Fibroblast of skin of scalp (primary cell): ENCODE measurements at regions not wholly inside any gene's neighbourhood (a gene's known extent, or its start where the extent isn't known, plus 50 kb on each side); places are given as distances from the start of the nearest gene placed in this dataset.
"Not testable (repeated sequence)": the region's sequence is repeated elsewhere in the genome, so short reads cannot be mapped to it uniquely, and the experiment has no call there.

ENCODE experiments used
- DNase-seq: peaks from one replicate; pipeline ENCODE4 v3.0.0-alpha.2; 2013

DNA sequence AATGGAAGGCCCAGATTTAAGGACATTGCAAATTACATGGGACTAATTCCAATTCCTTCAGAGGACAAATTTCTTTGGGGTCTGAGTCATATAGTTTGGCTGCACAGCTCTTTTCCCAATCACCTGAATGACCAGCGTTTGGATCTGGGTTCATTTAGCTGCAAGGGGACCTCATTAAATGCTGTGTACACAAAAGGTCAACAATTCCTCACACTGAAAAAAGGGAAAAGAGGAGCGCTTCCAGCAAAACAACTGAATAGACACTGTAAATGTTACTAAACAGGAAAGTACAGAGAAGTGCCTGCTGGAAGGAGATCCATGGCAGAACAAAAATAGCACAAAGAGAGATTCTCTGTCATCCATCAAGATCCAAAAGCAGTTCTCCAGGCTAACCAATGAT, 356.0 kb upstream of the LMCD1 start:
- DNase-seq, result no peak

DNA sequence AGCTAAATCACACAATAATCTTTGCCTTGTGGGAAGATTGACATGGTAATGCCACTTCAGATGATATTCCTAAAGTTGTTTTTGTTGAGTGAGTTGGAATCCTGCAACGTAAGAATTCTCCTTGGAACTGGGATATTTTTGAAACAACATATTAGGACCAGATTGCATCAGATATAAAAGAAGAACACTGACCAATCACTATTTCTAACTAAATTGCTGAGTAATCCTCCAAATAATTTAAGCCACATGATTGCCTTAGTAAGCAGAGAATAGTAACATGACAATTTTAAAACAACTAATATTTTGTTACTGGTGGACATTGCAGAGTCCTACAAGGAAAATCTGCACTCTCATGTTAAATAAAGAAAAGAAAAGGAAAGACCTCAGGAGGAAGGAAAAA, 353.9 kb upstream of the LMCD1 start:
- DNase-seq, result peak; percentile 89

DNA sequence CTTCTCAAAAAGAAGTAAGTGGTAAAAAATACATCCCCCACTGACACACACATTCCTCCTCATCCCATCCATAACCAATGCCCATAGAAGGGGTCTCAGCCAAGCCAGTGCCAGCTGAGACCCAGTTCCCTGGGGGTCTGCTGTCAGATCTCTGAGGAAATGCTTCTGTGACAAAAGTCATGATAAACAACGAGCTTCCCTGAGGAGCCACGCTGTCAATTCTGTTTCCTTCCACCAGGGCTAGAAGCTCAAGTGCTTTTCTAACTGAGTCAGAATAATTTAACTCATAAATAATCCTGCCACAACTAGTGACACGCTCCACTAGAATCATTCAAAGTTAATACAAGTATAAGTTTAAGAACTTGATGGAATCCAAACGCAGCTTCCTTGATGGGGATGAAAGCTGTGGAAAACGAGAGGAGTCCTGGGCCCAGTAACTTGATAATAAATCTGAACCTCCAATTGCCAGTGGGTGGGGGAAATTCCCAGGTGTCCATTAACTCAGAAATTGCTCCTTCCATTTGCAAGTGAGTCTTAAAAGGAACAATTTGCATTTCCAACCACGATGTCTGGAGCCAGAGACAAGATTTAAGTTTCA, 348.7 kb upstream of the LMCD1 start:
- peak; percentile 44 for DNase-seq

DNA sequence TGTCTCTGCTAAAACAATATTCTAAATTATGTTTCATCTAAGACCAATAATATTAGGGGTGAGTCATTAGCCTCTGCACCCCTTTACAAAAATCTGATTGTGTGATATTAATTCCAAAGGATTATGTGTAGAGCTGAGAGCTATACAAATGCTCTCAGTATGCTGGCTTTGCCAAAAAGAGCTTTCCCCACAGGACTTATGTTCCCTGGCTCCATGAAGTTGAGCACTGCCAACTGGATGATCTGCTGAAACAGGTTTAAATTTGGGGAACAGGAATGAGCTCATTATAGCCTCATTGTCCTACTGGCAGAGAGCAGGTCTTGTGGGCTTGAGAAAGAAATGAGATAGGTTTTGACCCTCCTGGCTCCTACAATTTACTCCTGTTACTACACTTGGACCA, 347.8 kb upstream of the LMCD1 start:
- no peak for DNase-seq

DNA sequence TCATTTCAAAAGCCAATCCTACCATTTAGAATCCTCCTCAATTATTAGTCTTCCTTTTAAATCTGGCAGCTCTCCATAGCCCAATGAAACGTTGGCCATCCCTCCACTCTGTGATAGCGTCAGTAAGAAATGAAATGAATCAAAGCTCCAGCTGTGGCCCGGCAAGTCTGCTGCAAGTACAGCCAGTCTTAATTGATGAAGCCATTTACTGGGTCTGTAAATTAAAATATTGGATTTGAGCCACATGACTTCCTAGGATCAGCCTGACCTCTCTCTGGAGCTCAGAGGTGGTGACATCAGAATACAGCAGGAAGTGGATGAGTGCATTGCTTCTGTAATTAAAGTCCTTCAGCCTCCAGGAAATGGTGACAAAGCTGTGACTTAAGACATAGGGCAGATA, 347.0 kb upstream of the LMCD1 start:
- DNase-seq, result no peak

DNA sequence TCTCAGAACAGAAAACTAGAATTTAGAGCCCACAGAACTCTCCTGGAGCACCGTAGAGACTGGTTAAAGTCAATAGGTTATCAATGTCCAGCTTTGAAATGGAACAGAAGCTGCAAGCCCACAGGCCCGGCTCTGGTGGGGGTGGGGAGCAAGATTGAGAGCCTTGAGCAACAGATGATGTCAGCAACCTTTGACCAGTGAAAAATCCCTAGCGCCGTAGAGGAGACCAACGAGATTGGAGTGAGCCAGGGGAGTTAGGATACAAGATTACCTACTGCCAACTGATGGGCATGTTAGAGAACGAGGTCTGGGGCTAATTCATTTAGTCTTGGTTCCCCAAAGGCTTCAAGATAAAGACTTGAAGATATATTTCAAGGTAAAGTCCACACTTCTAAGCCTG, 345.5 kb upstream of the LMCD1 start:
- no peak for DNase-seq

DNA sequence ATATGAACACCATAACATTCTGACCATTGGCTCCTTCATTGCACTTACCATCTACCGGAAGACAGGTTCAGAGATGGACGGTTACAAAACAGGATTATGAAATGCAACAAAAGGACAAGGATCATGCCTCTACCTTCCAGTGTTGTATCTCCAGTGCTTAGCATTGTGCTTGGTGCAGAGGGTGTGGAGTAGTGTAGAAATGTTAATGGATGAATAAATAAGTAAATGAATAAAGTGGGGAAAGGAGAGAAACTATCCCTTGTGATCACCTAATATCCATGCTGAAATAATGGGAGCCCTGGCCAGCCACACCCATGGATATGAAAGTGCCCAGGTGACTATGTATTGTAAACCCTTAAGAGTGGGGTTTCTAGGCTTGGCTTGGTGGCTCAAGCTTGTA, 344.8 kb upstream of the LMCD1 start:
- DNase-seq, result no peak

DNA sequence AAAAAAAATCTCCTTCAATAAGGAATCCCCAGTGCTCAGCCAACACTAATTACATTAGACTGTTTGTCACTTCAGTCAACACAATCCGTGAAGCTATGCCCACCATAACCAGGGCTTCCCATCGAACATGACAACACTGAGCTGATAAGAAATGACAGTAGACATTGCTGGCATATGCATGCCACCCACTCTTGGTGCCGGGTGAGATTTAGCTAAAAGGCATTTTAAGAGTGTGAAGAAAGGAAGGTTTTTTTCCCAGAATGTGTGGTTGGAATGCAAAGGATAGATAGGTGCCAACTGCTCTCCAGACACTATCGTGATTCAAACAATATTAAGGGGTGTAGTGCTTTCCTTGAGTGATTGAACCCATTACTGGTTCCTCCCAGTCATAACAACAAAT, 344.0 kb upstream of the LMCD1 start:
- no peak for DNase-seq

DNA sequence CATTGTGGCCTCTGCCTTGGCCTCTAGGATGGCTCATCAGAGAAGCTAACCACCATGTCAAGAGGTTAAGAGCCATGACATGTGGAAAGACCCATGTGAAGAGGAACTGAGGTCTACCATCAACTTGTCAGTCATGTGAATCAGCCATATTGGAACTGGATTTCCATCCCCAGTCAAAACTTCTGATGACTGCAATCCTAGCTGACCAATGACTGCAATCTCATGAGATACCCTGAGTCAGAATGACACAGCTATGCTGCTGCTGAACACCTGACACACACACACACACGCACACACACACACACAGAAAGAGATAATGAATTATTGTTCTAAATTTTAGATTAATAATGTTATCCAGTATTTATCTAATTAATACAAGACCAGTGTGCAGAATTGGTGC, 337.5 kb upstream of the LMCD1 start:
- DNase-seq, result no peak

DNA sequence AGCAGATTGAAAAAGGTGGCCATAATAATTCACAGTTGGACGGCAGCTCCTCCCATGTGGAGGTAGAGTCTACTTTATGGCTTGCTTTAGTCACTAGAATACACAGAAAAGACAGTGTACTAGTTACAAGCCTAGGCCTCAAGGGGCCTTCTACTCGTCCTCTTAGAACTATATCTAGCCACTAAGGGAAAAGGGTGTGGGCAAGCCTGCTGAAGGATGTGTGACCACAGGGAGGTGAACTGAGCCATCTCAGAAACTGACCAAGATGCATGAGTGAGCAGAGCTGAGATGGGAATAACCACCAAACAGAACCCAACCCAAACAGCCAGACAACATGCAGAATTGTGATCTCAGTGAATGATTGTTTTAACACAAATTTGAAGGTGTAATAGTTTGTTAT, 335.6 kb upstream of the LMCD1 start:
- DNase-seq, result no peak

DNA sequence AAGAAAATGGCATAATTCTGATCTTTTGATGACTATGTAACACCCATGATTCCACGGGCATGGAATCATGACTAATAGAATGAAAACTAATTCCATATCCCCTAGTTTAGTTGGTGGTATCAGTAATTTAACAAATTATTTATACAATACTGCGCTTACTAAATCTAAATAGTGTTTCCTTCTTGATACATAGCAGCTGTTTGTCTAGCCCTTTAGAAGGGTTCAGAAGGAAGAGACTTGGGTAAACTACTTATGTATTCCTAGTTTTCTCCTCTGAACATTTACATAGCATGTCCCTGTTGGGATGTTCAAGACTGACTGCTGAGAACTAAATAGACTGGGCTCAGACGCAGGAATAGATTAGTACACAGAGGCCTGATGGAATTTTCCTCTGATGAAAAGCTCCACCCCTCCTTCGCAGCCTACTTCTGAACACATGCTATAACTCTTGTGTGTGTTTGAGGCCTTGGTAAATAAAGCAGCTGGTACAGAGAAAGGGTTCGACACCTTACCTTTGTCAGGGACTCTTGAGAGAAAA, 330.6 kb upstream of the LMCD1 start:
- DNase-seq, result no peak

DNA sequence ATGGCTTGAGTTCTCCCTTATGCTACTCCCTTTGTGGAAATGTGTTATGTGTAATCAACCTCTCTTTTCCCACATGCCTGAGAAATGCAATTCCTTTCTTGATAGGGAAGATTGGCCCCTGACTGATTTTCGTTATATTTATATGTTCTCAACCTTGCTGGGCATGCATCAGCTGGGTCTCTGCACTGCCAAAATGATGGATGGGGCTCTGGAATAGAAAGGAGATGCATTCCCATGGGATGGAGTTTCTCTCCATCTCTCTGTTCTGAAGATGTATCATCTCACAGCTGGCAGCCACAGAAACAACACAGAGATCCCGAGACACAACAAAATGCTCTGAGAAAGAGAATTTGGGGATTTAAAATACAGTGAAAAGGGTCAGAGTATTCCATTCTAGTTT, 327.7 kb upstream of the LMCD1 start:
- DNase-seq, result no peak

DNA sequence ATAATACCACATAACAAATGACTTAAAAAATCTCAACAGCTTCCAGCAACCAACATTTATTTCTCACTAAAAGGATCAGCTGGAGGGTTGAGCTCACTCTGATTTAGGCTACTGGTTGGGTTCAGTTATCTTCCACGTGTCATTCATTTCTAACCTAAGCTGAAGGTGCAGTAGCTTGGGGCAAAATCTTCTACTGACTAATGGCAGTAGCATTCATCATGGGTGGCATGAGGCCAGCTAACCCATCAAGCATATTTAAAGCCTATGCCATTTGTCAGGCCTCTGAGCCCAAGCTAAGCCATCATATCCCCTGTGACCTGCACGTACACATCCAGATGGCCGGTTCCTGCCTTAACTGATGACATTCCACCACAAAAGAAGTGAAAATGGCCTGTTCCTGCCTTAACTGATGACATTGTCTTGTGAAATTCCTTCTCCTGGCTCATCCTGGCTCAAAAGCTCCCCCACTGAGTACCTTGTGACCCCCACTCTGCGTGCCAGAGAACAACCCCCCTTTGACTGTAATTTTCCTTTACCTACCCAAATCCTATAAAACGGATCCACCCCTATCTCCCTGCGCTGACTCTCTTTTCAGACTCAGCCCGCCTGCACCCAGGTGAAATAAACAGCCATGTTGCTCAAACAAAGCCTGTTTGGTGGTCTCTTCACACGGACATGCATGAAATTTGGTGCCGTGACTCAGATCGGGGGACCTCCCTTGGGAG, 324.7 kb upstream of the LMCD1 start:
- DNase-seq, result peak; percentile 13

DNA sequence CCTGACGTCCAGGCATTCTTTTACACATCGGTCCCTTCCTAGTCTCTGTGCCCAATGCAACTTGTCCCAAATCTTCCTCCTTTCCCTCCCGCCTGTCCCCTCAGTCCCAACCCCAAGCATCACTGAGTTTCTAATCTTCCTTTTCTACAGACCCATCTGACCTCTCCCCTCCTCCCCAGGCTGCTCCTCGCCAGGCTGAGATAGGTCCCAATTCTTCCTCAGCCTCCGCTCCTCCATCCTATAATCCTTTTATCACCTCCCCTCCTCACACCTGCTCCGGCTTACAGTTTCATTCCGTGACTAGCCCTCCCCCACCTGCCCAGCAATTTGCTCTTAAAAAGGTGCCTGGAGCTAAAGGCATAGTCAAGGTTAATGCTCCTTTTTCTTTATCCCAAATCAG, 323.1 kb upstream of the LMCD1 start:
- DNase-seq, result not testable (repeated sequence)

DNA sequence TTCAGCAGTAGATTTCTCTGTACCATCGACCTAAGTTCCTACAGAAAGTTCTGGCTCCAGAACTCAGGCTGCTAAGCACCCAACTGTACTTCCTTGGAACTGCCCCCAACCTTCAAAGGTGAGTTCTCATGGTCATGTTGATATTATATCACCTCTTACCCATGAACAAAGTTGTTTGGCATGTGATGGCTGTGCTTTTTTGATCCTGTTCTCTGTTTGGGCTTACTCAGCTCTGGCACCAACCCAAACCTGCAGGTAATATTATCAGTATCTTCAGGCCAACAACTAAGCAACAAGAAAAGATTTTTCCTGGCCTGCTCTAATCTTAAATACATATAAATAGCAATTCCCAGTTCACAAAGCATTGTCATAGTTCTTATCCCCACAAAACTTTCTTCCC, 318.7 kb upstream of the LMCD1 start:
- DNase-seq, result no peak

DNA sequence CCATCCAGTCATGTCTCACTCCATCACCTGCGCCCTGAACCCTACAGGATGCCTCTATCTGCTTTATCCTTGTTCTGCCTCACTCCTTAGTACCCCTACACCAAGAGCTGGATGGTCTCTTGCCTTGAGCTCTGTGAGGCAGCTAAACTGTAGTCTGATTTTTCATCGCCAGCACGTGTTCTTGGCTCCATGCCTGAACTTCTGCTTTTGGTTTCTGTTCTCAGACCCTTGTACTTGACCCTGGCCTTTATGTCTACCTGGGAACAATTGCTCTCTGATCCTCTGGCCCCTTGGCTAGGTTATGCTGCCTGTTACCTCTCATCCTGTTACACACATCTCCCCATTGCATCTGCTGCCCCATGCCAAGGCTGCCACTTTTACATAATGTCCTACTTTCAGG, 318.0 kb upstream of the LMCD1 start:
- no peak for DNase-seq

DNA sequence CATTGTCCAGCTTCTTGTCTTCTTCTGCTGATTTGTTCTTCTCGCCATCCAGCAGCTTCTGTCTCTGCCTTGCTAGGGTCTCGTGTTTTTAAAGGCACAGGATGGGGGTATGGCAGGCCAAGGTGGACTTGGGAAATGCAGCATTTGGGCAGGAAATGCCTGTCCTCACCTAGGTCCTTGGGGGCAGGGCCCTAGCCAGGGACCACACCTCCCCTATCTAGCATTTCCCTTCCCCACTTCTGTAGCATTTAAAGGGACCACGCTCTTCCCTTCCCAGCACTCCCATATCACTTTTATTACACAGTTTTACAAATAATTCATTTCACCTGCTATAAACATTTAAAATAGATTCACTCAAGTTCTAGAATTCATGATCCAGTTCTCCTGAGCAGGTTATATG, 315.4 kb upstream of the LMCD1 start:
- DNase-seq, result no peak

DNA sequence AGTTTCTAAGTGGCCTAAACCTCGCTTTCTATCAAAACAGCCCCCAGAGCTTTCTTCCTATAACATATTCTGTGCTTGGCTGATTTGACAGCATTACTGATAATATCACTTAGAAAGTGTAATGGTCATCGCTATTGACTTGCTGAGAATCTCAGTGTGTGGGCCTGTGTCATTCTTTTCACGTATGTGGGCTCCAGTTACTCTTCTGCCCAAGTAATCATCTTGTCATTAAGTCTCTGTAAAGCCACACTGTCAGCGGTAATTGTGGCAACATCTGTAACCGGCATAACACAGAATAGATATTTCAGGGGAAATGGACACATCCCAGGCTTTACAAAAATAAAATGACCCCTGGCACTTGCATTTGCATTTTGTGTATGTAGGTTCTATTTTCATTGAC, 313.6 kb upstream of the LMCD1 start:
- no peak for DNase-seq

DNA sequence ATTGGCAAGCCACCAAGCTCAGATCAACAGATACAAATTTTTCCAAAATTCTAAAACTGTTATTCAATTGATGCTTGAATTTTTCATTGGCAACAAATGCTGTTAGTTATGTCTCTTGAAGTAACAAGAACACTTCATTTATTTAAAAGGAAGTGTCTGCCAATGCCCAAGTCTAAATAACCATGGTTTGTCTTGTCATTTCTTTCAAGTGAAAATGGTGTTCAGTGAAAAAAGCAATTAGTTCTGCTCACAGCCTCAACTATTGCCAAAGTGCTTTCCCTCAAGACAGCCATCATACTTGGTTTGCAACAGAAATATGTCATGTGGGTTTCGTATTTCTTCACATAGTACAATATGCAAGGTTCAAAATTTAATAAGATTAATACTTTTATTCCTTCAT, 312.6 kb upstream of the LMCD1 start:
- no peak for DNase-seq

DNA sequence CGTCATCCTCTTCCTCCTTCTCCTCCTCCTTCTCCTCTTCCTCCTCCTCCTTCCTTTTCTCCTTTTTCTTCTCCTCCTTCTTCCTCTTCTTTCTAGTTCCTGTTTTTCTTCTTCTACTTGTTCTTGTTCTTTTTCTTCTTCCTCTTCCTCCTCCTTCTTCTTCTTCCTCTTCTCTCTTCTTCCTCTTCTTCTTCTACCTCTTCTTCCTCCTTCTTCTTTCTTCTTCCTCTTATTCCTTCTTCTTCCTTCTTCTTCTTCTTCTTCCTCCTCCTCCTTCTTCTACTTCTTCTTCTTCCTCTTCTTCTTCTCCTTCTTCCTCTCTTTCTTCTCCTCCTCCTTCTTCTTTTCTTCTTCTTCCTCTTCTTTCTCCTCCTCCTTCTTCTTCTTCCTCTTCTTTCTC, 310.2 kb upstream of the LMCD1 start:
- DNase-seq, result no peak

DNA sequence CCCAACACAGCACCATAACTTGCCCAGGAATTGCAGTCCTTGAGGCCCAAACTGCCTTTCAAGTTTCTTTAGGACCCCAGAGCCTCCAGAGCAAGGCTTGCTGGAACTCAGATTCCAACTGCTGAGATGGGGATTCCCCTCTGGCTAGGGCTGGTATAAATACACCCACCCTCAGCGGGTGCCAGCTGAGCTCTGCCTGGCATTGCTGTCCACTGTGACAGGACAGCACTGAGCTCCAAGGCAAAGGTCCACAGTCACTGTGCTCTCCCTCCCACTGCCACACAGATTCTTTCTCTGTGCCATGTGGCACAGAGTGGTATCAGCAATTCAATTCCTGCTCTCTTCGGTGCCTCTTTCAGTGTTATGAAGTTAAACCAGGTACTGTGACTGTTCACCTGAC, 304.2 kb upstream of the LMCD1 start:
- DNase-seq, result no peak

DNA sequence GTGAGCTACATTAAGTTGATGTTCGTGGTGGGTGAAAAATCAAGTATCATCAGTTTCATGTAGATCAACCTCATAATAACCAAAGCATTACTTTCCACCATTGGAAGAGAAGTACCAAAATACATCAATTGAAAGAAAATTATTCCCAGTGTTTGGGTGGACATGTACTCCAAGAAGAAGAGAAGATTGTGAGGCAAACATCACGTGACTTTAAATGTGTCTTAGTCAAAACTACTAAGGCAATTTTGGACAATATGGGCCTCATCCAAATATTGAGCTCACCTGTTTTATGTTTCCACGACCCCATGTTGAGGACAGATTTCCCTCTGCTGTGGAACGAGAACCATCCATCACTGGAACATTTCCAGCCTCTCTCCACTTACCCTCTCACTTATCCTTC, 303.0 kb upstream of the LMCD1 start:
- DNase-seq, result no peak

DNA sequence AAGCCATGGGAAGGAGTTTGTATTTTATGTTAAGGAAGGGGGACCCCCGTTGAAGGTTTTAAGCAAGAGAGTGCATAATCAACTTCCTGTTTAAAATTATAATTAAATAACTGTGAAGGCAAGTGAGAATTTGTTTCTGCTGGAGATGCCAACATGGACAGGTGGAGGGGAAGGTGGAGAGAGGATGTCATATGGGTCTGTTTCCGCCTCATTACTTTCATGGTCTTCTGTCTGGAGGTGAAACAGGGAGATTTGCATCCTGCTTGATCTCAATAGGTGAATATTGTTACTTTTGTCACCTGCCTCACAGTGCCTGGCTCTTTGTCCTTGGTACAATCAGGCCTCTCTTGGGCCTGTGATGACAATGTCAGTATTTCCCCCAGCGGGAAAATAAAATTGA, 300.6 kb upstream of the LMCD1 start:
- no peak for DNase-seq

DNA sequence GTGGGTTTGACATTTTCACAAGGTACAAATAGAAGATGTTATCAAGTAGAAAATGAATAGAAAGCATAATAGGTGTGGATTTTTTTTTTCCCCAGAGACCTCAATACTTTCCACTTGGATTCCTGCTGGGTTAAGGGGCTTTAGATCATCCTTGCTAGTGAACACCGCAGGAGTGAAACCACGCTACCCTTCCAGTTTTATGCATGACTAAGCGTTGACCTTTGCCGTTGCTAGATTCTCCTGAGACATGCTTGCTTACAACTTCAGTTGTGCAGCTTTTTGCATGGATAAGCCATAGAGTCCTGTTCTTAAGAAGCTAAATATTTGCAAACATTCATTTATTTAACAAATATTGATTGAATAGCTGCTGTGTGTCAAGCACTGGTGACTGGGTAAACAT, 299.7 kb upstream of the LMCD1 start:
- peak; percentile 67 for DNase-seq

DNA sequence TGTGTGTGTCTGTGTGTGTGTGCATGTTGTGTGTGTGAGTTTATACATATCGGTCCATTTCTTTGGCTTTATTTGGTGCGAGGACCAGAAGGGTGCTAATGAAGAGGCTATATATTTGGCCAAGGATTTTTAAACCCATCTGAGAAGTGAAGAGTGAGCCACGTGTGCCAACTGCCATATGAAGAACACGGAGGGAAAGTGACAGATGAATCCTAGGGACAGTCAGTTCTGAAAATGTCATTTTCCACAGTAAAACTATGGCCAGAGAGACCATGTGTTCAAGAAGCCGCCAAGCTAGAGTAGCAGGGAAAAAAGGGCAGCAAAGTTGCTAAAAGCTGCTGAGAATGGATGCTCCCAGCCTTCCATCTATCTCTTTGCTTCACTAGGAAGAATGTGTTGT, 297.3 kb upstream of the LMCD1 start:
- DNase-seq, result no peak
